ENCODE measurements at regions not wholly inside any gene's neighbourhood (a gene's known extent, or its start where the extent isn't known, plus 50 kb on each side); places are given as distances from the start of the nearest gene placed in this dataset.

DNA sequence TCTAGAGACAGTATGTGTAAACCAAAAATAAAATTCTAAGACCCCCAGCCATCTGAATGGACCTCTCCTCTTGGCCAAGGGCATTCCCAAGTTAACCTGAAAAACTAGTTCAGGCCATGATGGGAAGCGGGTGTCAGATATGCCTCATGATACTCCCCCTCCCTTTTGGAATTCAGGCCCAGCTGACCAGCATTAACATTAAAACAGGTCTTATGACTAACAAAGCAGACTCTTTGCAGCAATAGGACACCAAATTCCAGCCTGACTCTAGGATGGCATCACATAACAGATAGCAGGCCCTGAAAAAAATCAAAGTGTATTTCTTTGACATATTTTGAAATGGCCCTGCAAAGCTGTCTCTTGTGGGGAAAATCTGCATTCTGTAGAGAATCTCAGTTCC is 73.3 kb upstream of the L3MBTL4 start:
- TF ChIP-seq, protein P1, sequence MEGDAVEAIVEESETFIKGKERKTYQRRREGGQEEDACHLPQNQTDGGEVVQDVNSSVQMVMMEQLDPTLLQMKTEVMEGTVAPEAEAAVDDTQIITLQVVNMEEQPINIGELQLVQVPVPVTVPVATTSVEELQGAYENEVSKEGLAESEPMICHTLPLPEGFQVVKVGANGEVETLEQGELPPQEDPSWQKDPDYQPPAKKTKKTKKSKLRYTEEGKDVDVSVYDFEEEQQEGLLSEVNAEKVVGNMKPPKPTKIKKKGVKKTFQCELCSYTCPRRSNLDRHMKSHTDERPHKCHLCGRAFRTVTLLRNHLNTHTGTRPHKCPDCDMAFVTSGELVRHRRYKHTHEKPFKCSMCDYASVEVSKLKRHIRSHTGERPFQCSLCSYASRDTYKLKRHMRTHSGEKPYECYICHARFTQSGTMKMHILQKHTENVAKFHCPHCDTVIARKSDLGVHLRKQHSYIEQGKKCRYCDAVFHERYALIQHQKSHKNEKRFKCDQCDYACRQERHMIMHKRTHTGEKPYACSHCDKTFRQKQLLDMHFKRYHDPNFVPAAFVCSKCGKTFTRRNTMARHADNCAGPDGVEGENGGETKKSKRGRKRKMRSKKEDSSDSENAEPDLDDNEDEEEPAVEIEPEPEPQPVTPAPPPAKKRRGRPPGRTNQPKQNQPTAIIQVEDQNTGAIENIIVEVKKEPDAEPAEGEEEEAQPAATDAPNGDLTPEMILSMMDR (IDR thresholded peaks at IDR 0.05) = no peak
- no peak for TF ChIP-seq POLR2A (IDR thresholded peaks at IDR 0.05)
